ENCODE measurements at regions not wholly inside any gene's neighbourhood (a gene's known extent, or its start where the extent isn't known, plus 50 kb on each side); places are given as distances from the start of the nearest gene placed in this dataset.
"Not testable (repeated sequence)": the region's sequence is repeated elsewhere in the genome, so short reads cannot be mapped to it uniquely, and the experiment has no call there.

- TF ChIP-seq CTCF (IDR thresholded peaks at IDR 0.05): no peak
- no peak for TF ChIP-seq POLR2A (IDR thresholded peaks at IDR 0.05)
- H3K4me1 ChIP-seq: no peaks in the 10 kb centered on the region
- intact Hi-C loops (cut with DNase I): no loop called here
- WGBS (ENCODE audit: insufficient coverage, low coverage, low lambda C conversion rate, missing lambda C conversion rate): 44% methylated on average over 8 of the region's 8 CpGs
- no peaks in the 10 kb centered on the region for H3K36me3 ChIP-seq
- H3K27ac ChIP-seq: no peak overlapping the region
- no peaks in the 10 kb centered on the region for H3K27me3 ChIP-seq
- no peaks in the 10 kb centered on the region for H3K9me3 ChIP-seq
- H3K4me3 ChIP-seq: no peak overlapping the region
- DNase-seq (no peak), ATAC-seq (no peak)
These were observed 453.1 kb upstream of the MKI67 start for GRCh38 chr10:128579280-128579865.

GRCh38 chr10:128579901-128580300 is 453.7 kb upstream of the MKI67 start:
- intact Hi-C loops (cut with DNase I): no loop called here
- no peak for ATAC-seq

DNA sequence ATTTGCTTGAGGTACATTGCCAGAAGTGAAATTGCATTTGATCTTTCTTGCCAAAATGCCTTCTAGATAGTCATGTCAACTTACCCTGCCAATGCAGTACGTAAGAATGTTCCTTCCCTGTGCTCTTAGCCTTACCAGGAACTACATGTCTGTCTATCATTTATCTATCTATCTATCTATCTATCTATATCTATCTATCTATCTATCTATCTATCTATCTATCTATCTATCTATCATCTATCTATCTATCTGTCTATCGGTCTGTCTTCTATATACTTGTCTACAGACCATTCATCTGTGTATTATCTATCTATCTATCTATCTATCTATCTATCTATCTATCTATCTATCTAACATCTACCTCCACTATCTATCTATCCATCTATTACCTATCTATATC is 456.9 kb upstream of the MKI67 start:
- 74% methylated on average over 2 of the region's 2 CpGs for WGBS (ENCODE audit: insufficient coverage, low coverage, low lambda C conversion rate, missing lambda C conversion rate)
- ATAC-seq: not testable (repeated sequence)

More at GRCh38 chr10:128579901-128580300, 453.7 kb upstream of the MKI67 start:
- Histone ChIP-seq H3K9me3 (no peaks in the 10 kb centered on the region), H3K27me3 (no peaks in the 10 kb centered on the region), H3K4me3 (no peak overlapping the region), H3K4me1 (no peaks in the 10 kb centered on the region), H3K27ac (no peak overlapping the region), H3K36me3 (no peaks in the 10 kb centered on the region)
- DNase-seq: no peak
- TF ChIP-seq CTCF (IDR thresholded peaks at IDR 0.05) (no peak), POLR2A (IDR thresholded peaks at IDR 0.05) (no peak)
- 64% methylated on average over 3 of the region's 3 CpGs for WGBS (ENCODE audit: insufficient coverage, low coverage, low lambda C conversion rate, missing lambda C conversion rate)

DNA sequence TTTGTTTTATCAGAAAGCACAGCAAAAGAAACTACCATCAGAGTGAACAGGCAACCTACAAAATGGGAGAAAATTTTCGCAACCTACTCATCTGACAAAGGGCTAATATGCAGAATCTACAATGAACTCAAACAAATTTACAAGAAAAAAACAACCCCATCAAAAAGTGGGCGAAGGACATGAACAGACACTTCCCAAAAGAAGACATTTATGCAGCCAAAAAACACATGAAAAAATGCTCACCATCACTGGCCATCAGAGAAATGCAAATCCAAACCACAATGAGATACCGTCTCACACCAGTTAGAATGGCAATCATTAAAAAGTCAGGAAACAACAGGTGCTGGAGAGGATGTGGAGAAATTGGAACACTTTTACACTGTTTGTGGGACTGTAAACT is 460.4 kb upstream of the MKI67 start:
- DNase-seq; ATAC-seq; H3K27ac ChIP-seq; H3K9me3 ChIP-seq; H3K4me1 ChIP-seq; H3K27me3 ChIP-seq; H3K36me3 ChIP-seq; intact Hi-C loops (cut with DNase I); H3K4me3 ChIP-seq: not testable (repeated sequence)
- WGBS (ENCODE audit: insufficient coverage, low coverage, low lambda C conversion rate, missing lambda C conversion rate): 47% methylated on average over 3 of the region's 3 CpGs

More for the DNA sequence above, 456.9 kb upstream of the MKI67 start:
- H3K36me3 ChIP-seq; intact Hi-C loops (cut with DNase I); H3K27me3 ChIP-seq; H3K27ac ChIP-seq; H3K4me3 ChIP-seq; H3K4me1 ChIP-seq; DNase-seq; H3K9me3 ChIP-seq: not testable (repeated sequence)

GRCh38 chr10:128587689-128588088 is 461.5 kb upstream of the MKI67 start:
- 50% methylated on average over 1 of the region's 3 CpGs for WGBS (ENCODE audit: insufficient coverage, low coverage, low lambda C conversion rate, missing lambda C conversion rate)
- ATAC-seq: no peak
- H3K4me1 ChIP-seq: no peaks in the 10 kb centered on the region
- DNase-seq: no peak
- H3K36me3 ChIP-seq: no peaks in the 10 kb centered on the region
- no peaks in the 10 kb centered on the region for H3K27me3 ChIP-seq
- TF ChIP-seq CTCF (IDR thresholded peaks at IDR 0.05): no peak
- no peak for TF ChIP-seq POLR2A (IDR thresholded peaks at IDR 0.05)
- no peak overlapping the region for H3K4me3 ChIP-seq
- no peak overlapping the region for H3K27ac ChIP-seq
- intact Hi-C loops (cut with DNase I): no loop called here
- no peaks in the 10 kb centered on the region for H3K9me3 ChIP-seq

DNA sequence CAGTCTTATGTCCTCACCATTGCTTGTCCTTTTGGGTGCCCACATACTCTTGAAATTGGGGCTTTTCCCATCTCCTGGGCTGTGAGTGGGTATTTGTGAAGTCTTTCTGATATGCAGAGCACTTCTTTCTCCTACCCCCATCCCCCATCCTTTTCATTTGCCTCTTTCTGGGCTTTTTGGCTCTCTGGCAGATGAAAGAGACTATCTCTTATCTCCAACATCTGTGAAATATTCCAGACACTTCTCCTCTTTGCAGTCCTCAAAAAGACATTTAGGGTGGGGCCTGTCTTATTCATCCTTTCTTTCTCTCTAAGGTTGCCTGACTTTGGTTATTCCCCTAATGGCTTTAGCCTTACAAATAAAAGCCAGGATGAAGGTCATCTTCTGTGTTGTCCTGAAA is 462.2 kb upstream of the MKI67 start:
- intact Hi-C loops (cut with DNase I): no loop called here
- ATAC-seq (no peak), DNase-seq (no peak)
- Histone ChIP-seq H3K27me3 (no peaks in the 10 kb centered on the region), H3K9me3 (no peaks in the 10 kb centered on the region), H3K27ac (no peak overlapping the region), H3K36me3 (no peaks in the 10 kb centered on the region), H3K4me1 (no peaks in the 10 kb centered on the region), H3K4me3 (no peak overlapping the region)
- TF ChIP-seq POLR2A (IDR thresholded peaks at IDR 0.05) (no peak), CTCF (IDR thresholded peaks at IDR 0.05) (no peak)
